ENCODE measurements at regions not wholly inside any gene's neighbourhood (a gene's known extent, or its start where the extent isn't known, plus 50 kb on each side); places are given as distances from the start of the nearest gene placed in this dataset.

DNA sequence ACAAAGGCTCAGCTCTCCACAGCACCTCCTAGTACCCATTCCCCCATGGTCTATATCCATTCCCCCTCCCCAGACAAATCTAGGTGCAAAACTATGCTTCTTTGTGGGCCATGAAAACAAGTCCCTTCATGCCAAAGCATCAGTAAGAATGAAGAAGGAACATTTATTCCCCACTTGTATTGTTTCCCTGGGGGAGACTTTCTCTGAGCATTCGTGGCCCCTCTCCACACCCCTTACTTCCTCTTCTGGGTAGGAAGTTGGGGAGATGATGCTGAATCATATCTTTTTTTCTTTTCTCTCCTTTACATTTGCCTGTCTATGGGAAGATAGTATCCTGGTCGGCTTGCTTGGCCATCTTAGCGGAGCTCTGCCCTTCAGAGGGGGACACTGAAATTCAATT lies 246.8 kb downstream of the NSG2 start:
- no peak for TF ChIP-seq FOXP2 (optimal IDR thresholded peaks at IDR 0.05; ENCODE audit: control extremely low read depth, extremely low read length, insufficient read depth)
- no peak for TF ChIP-seq EZH2 (IDR thresholded peaks at IDR 0.05)
- no peak for TF ChIP-seq POLR2AphosphoS5 (IDR thresholded peaks at IDR 0.05; ENCODE audit: borderline replicate concordance, low read depth, low read length)
- no peak overlapping the region for H3K4me3 ChIP-seq
- DNase-seq (ENCODE audit: low read depth, low spot score), result no peak
- H3K9ac ChIP-seq (ENCODE audit: insufficient read length), result no peak overlapping the region
- H3K27ac ChIP-seq, result no peak overlapping the region
- no peaks in the 10 kb centered on the region for H3K36me3 ChIP-seq (ENCODE audit: insufficient read depth, low read length)
- H3K9me3 ChIP-seq (ENCODE audit: low read depth, low read length), result no peaks in the 10 kb centered on the region

DNA sequence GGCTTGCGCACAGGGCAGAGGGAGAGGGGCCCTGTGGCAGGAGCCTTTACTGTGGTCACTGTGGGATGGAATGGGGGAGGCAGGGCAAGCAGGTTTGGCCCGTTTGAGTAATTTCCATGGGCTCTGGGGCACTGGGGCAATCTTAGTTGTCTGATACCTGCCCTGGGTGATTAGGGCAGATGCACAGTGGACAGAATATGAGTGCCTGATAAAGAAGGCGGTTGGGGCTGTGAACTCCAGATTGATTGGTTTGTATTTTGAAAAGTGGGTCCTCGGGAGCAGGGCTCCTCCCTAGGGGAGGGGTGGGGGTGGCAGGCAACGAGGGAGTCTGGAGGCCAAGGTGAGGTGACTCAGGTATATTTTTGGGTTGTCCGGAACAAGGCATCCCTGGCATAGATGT lies 247.5 kb downstream of the NSG2 start:
- Histone ChIP-seq H3K4me3 (no peak overlapping the region), H3K9ac (ENCODE audit: insufficient read length) (no peak overlapping the region), H3K36me3 (ENCODE audit: insufficient read depth, low read length) (no peaks in the 10 kb centered on the region), H3K27ac (no peak overlapping the region), H3K9me3 (ENCODE audit: low read depth, low read length) (no peaks in the 10 kb centered on the region)
- no peak for DNase-seq (ENCODE audit: low read depth, low spot score)
- TF ChIP-seq POLR2AphosphoS5 (IDR thresholded peaks at IDR 0.05; ENCODE audit: borderline replicate concordance, low read depth, low read length) (no peak), EZH2 (IDR thresholded peaks at IDR 0.05) (no peak), FOXP2 (optimal IDR thresholded peaks at IDR 0.05; ENCODE audit: control extremely low read depth, extremely low read length, insufficient read depth) (no peak)

DNA sequence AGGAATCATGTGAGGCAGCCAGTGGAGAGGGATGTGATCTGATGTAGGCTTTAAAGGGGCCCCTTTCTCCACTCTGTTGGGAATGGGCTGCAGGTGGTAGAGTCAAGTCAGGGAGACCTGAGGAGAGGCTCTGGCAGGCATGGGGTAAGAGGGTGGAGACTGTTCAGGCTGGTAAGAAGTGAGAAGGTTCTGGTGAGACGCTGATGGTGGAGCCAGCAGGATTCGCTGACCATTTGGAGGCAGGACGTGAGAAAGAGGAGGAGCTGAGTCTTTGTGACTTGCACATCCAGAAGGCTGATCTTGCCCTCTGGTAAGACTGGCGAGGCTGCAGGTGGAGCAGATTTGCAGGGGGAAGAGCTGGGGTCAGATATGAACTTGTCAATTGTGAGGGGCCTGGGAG lies 248.0 kb downstream of the NSG2 start:
- Histone ChIP-seq H3K9ac (ENCODE audit: insufficient read length) (no peak overlapping the region), H3K27ac (no peak overlapping the region), H3K36me3 (ENCODE audit: insufficient read depth, low read length) (no peaks in the 10 kb centered on the region), H3K4me3 (no peak overlapping the region), H3K9me3 (ENCODE audit: low read depth, low read length) (no peaks in the 10 kb centered on the region)
- no peak for DNase-seq (ENCODE audit: low read depth, low spot score)
- TF ChIP-seq POLR2AphosphoS5 (IDR thresholded peaks at IDR 0.05; ENCODE audit: borderline replicate concordance, low read depth, low read length) (no peak), EZH2 (IDR thresholded peaks at IDR 0.05) (no peak), FOXP2 (optimal IDR thresholded peaks at IDR 0.05; ENCODE audit: control extremely low read depth, extremely low read length, insufficient read depth) (no peak)

DNA sequence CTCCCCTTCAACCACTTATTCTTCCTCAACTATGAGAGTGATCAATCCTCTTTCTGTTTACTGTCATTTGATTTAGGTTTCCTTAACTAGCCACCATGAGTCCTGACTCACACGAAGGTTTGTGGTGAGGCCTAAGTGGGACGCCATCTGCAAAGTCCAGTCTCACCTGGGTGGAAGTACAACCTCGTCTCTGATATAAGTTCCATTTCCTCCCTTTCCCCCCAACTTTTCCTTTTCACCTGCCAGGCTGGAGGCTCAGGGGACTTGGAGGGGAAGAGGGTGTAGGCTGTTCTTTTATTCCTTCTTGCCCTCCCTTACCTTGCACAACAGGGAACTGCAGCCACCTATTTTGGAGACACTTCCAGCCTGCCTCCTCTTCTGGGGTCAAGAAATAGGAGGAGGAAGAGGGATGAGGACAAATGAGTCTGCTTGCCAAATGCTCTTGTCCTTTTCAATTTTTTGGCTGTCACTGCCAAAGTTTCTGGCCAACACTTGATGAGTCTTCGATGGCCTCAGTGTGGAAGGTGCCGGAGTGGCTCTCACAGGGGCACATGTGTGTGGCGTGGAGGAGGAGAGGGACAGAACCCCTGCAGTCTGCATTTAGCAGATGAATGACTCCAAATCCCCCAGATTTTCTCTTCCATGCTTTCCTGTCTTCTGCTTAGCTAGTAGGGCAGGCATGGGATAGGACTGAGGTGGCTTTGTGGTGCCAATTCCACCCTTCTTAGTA lies 249.6 kb downstream of the NSG2 start:
- H3K9ac ChIP-seq (ENCODE audit: insufficient read length), result no peak overlapping the region
- no peak for TF ChIP-seq POLR2AphosphoS5 (IDR thresholded peaks at IDR 0.05; ENCODE audit: borderline replicate concordance, low read depth, low read length)
- no peak for TF ChIP-seq EZH2 (IDR thresholded peaks at IDR 0.05)
- TF ChIP-seq FOXP2 (optimal IDR thresholded peaks at IDR 0.05; ENCODE audit: control extremely low read depth, extremely low read length, insufficient read depth), result no peak
- no peak overlapping the region for H3K27ac ChIP-seq
- no peak for DNase-seq (ENCODE audit: low read depth, low spot score)
- no peaks in the 10 kb centered on the region for H3K36me3 ChIP-seq (ENCODE audit: insufficient read depth, low read length)
- no peaks in the 10 kb centered on the region for H3K9me3 ChIP-seq (ENCODE audit: low read depth, low read length)
- H3K4me3 ChIP-seq, result no peak overlapping the region

DNA sequence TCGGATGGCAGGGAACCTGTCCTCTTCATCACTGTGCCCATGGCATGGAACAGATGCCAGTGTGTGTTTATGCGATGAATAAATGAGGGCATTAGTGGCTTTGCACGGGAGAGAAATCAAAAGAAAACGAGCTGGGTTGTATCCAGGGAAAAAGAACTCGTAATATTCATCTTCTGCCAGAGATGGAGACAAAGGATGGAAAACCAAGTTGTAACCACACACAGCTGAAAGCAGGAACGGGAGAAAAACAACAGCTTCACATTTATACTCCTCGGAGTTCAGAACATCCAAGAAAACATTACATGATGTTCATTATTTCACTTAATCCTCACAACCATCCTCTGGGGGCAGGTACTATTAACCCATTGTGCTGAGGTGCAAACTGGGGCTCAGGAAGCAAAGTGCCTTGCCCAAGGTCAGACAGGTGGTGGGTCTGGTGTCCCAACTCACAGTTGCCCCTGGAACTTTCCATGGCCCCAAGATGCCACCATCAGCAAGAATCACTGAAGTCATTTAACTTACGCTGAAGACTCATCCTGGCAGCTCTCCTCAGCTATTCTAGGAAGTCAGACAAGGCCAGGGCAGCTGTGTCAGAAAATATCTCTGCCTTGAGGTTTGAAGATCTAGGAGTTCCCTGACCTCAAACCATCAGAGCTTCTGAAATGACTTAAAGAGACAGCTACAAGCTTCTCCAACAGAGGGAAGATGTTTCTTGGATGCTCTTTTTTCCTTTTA lies 250.4 kb downstream of the NSG2 start:
- TF ChIP-seq FOXP2 (optimal IDR thresholded peaks at IDR 0.05; ENCODE audit: control extremely low read depth, extremely low read length, insufficient read depth), result no peak
- no peak for TF ChIP-seq EZH2 (IDR thresholded peaks at IDR 0.05)
- no peak for TF ChIP-seq POLR2AphosphoS5 (IDR thresholded peaks at IDR 0.05; ENCODE audit: borderline replicate concordance, low read depth, low read length)
- Histone ChIP-seq H3K9me3 (ENCODE audit: low read depth, low read length) (no peaks in the 10 kb centered on the region), H3K27ac (no peak overlapping the region), H3K4me3 (no peak overlapping the region), H3K36me3 (ENCODE audit: insufficient read depth, low read length) (no peaks in the 10 kb centered on the region), H3K9ac (ENCODE audit: insufficient read length) (no peak overlapping the region)
- DNase-seq (ENCODE audit: low read depth, low spot score), result no peak

DNA sequence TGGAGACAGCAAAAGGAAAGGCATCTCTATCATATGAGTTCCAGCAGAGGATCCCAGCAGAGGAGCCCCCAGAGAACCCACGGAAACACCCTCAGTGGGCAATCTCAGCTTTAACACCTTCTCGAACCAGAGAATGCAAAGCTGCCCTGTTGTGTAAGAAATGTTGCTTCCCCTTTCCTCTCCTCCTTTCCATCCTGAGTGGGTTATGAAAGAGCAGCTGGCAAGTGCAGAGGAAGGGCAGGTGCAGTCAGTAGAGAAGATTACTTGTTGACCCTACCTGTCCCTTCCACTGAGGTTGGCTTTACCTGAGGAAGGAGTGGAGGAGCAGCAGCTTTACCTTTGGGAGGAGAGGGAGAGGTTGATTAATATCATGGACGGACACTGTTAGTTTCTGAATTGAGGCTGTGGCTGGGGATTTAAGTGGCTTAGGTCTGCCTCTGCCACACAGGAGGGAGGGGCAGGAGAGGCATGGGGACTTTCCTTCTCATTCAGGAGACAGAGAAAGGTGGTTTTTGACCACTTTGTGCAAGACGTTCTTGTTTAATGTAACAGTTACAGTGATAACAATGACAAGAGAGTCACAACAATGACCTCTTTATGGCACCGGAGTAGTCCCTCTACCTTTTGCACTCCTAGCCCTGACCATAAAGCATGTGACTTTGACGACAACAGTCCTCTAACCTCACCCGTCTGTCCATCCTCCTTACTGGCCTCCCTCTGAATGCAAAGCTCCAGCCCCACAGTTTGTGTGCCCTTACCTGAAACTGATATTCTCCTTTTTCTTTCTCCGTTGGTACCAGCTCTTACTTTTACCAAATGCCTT lies 254.8 kb downstream of the NSG2 start:
- DNase-seq (ENCODE audit: low read depth, low spot score), result no peak
- no peak for TF ChIP-seq EZH2 (IDR thresholded peaks at IDR 0.05)
- no peak for TF ChIP-seq FOXP2 (optimal IDR thresholded peaks at IDR 0.05; ENCODE audit: control extremely low read depth, extremely low read length, insufficient read depth)
- TF ChIP-seq POLR2AphosphoS5 (IDR thresholded peaks at IDR 0.05; ENCODE audit: borderline replicate concordance, low read depth, low read length), result no peak
- Histone ChIP-seq H3K9me3 (ENCODE audit: low read depth, low read length) (no peaks in the 10 kb centered on the region), H3K4me3 (no peak overlapping the region), H3K36me3 (ENCODE audit: insufficient read depth, low read length) (no peaks in the 10 kb centered on the region), H3K27ac (no peak overlapping the region), H3K9ac (ENCODE audit: insufficient read length) (no peak overlapping the region)

DNA sequence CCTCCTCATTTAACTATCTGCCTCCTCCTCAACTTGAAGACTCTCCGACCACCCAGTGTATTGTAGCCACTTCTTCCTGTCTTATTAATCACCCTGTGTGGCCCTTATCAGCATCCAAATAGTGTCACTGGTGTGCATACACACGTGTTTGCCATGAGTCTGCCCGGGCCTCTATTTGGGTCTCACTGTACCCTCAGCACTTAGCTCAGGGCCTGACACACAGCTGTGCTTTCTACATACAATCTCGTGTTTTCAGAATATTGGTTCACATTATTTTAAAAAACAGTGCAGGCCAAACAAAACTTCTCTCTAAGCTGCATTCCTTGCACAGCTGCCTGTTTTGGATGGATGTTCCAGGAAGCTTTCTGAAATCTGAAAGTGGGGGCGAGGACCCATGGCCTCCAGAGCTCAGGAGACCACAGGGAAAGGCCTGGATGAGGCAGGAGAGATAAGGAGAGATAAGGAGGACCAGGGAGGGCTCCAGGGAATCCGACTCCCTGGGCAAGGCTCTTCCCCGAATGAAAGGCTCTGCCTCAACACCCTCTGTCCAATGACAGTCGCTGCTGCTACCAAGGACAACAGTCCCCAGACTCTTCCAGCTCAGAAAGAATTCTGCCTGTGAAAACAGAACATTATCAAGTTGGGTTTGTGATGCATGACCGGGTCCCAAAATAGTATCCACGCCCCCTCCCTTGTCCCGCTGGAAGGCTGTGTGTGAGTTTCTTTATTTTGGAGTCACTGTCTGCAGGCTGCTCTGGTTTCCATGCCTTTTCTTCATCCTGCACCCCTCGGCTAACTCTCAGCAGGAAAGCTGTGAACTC lies 255.6 kb downstream of the NSG2 start:
- no peak overlapping the region for H3K9ac ChIP-seq (ENCODE audit: insufficient read length)
- no peak overlapping the region for H3K27ac ChIP-seq
- H3K9me3 ChIP-seq (ENCODE audit: low read depth, low read length), result no peaks in the 10 kb centered on the region
- DNase-seq (ENCODE audit: low read depth, low spot score), result no peak
- no peaks in the 10 kb centered on the region for H3K36me3 ChIP-seq (ENCODE audit: insufficient read depth, low read length)
- no peak overlapping the region for H3K4me3 ChIP-seq
- TF ChIP-seq POLR2AphosphoS5 (IDR thresholded peaks at IDR 0.05; ENCODE audit: borderline replicate concordance, low read depth, low read length), result no peak
- TF ChIP-seq FOXP2 (optimal IDR thresholded peaks at IDR 0.05; ENCODE audit: control extremely low read depth, extremely low read length, insufficient read depth), result no peak
- TF ChIP-seq EZH2 (IDR thresholded peaks at IDR 0.05), result no peak
